Motor neuron (in vitro differentiated cells): ENCODE measurements at regions not wholly inside any gene's neighbourhood (a gene's known extent, or its start where the extent isn't known, plus 50 kb on each side); places are given as distances from the start of the nearest gene placed in this dataset.

Experiments used
- ATAC-seq, 8 experiments: fragments of 200-7000 bp; cut with Tn5 transposase; replicated peaks in 6 of 8; 2 replicates each; pipeline ENCODE4 v1.8.0; 2021; ENCODE audit warnings: mild to moderate bottlenecking in 8 of 8, moderate library complexity in 8 of 8
- H3K27ac ChIP-seq, 2 donors: fragments of 250-450 bp; sonication (Bioruptor Pico); 2 replicates each; pipeline ENCODE4 v1.9.0; 2021; ENCODE audit warnings: antibody characterized with exemption in 2 of 2, mild to moderate bottlenecking in 2 of 2, moderate library complexity in 1 of 2
- H3K4me1 ChIP-seq, 2 donors: fragments of 250-450 bp; sonication (Bioruptor Pico); replicated peaks in 1 of 2; 2 replicates each; pipeline ENCODE4 v1.6.1; 2021; ENCODE audit warnings: antibody characterized with exemption in 2 of 2, mild to moderate bottlenecking in 2 of 2, moderate library complexity in 1 of 2
- H3K4me3 ChIP-seq, 5 donors: fragments of 250-450 bp; sonication (Bioruptor Pico); 2 replicates each; pipeline ENCODE4 v1.9.0; 2021; ENCODE audit warnings: antibody characterized with exemption in 5 of 5, mild to moderate bottlenecking in 5 of 5, moderate library complexity in 4 of 5
- whole genome bisulfite sequencing, 10 experiments: fragments of 450-650 bp; shearing (Covaris generic); methylation state at CpG; one replicate each; pipeline ENCODE4 v1.0.0; 2022; 5-methylcytosine and 5-hydroxymethylcytosine counted together
- in situ Hi-C, 9 experiments: fragments of 400-800 bp; cut with MboI; loops; one replicate each; pipeline ENCODE4 v1.15.0; 2021; ENCODE audit warnings: low sequenced_read_pairs in 9 of 9, low pct_unique_long_range_greater_than_20kb in 2 of 9; ENCODE audit not compliant: unreplicated experiment in 9 of 9

GRCh38 chr16:48833461-48833860 is 223.5 kb upstream of the N4BP1 start:
- in situ Hi-C loops = no loop called here
- 0 to 82% (median 34%) methylated on average over 1 to 2 of the region's 2 CpGs; no CpG with 5 or more reads in 2 of the 10 experiments for WGBS, 10 experiments
- ATAC-seq = no peak

DNA sequence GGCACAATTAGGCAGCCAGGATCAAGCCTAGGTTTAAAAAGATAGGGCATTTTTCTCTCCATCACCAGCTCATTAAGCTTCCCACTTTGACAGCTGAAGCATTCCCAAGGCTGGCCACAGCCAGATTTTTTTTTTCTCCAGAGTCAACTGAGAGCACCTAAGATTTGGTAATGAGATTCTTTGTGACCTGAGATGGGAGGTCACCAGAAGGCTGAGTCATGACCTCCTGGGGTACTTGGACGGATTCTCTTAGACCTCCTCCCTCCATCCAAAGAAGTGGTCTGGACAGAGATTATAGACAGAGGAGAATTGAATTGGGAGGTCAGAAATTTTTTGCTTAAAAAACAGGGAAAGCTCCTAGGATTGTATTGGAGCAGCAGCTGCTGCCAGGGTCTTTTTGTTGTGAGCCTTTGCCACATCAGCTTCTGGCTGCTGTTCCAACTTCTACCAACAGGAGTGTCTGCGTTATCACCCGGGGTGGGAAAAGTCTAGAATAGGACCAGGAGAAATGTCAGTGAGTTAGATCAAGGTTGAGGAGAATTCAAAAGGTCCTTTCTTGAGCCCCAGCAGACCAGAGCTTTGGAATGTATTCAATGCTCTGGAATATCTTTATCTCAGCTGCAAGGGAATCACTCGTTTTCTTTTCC is 221.2 kb upstream of the N4BP1 start:
- in situ Hi-C loops = no loop called here
- 0 to 30% (median 12%) methylated on average over 1 to 4 of the region's 4 CpGs; no CpG with 5 or more reads in 2 of the 10 experiments for WGBS, 10 experiments
- no peak overlapping the region for H3K27ac ChIP-seq
- peaks cover 11 to 25% of the 10 kb centered on the region in 2 donors for H3K4me1 ChIP-seq
- ATAC-seq = peak in 1 of 8 experiments; percentile 23
- no peak overlapping the region for H3K4me3 ChIP-seq

More at GRCh38 chr16:48833461-48833860, 223.5 kb upstream of the N4BP1 start:
- Histone ChIP-seq H3K4me3 (no peak overlapping the region), H3K4me1 (peaks cover 11 to 30% of the 10 kb centered on the region in 2 donors), H3K27ac (no peak overlapping the region)

GRCh38 chr16:48829336-48830310 is 219.6 kb upstream of the N4BP1 start:
- ATAC-seq = peak in 5 of 8 experiments; percentile 55 to 92 (median 75)
- Histone ChIP-seq H3K4me3 (no peak overlapping the region), H3K4me1 (peaks cover 11 to 25% of the 10 kb centered on the region in 2 donors), H3K27ac (no peak overlapping the region)
- in situ Hi-C loops = no loop called here
- WGBS, 10 experiments = 20 to 93% (median 58%) methylated on average over 1 to 9 of the region's 12 CpGs

DNA sequence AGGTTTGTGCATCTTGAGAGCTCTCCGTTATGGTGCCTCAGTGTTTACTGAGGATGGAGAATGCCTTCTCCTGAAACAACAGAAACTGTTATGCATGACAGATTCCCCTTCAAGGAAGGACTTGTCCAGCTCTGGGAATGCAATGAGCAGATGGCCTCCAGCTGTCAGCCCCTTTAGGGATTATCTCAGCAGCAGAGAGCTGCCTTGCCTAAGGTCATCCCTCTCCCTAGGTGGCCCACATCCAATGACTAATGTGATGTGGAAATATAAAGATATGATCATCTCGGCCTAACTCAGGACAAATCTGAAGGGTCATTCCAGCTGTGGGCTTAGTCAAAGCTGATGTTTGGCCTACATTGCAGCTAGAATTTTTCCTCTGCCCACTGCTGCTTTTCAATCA is 214.3 kb upstream of the N4BP1 start:
- in situ Hi-C loops = no loop called here
- WGBS, 10 experiments = 0 to 77% (median 68%) methylated on average over 1 to 2 of the region's 2 CpGs; no CpG with 5 or more reads in 4 of the 10 experiments

GRCh38 chr16:48822431-48822830 is 212.5 kb upstream of the N4BP1 start:
- H3K27ac ChIP-seq = no peak overlapping the region
- 6 to 88% (median 68%) methylated on average over 1 to 5 of the region's 5 CpGs for WGBS, 10 experiments
- H3K4me1 ChIP-seq = no peaks in the 10 kb centered on the region
- ATAC-seq = no peak
- in situ Hi-C loops = no loop called here
- H3K4me3 ChIP-seq = no peak overlapping the region

More for the DNA sequence above, 214.3 kb upstream of the N4BP1 start:
- no peak overlapping the region for H3K4me3 ChIP-seq
- H3K27ac ChIP-seq = no peak overlapping the region
- peaks cover 4 to 7% of the 10 kb centered on the region in 2 donors for H3K4me1 ChIP-seq
- peak in 3 of 8 experiments; percentile 20 to 74 (median 27) for ATAC-seq

DNA sequence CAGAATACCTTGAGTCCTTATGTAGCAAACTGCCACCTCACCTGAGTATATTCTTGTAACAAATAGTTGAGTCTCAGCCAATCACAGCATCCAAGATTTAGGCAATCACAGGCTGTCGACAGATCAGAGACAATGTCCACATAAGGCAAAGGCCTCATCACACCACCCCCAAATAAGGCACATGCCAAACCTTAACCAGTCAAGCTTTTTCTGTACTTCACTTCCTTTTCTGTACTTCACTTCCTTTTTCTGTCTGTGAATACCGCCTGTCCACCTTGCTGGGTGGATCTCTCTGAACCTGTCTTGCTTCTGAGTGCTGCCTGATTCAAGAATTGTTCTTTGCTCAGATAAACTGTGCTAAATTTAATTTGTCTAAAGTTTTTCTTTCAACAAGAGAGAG is 210.4 kb upstream of the N4BP1 start:
- in situ Hi-C loops = no loop called here
- H3K27ac ChIP-seq = no peak overlapping the region
- no peaks in the 10 kb centered on the region for H3K4me1 ChIP-seq
- WGBS, 10 experiments = 0 to 93% (median 63%) methylated on average over 1 to 2 of the region's 2 CpGs; no CpG with 5 or more reads in 3 of the 10 experiments
- ATAC-seq = no peak
- no peak overlapping the region for H3K4me3 ChIP-seq

- Histone ChIP-seq H3K27ac (no peak overlapping the region), H3K4me1 (no peaks in the 10 kb centered on the region), H3K4me3 (no peak overlapping the region)
- in situ Hi-C loops = no loop called here
- WGBS, 10 experiments = 0 to 100% (median 67%) methylated on average over 1 to 6 of the region's 6 CpGs; no CpG with 5 or more reads in 1 of the 10 experiments
- ATAC-seq = no peak
These were observed 208.3 kb upstream of the N4BP1 start for GRCh38 chr16:48818257-48818656.

GRCh38 chr16:48817032-48817431 is 207.1 kb upstream of the N4BP1 start:
- H3K4me3 ChIP-seq = no peak overlapping the region
- WGBS, 10 experiments = 7 to 100% (median 81%) methylated on average over 1 to 6 of the region's 7 CpGs; no CpG with 5 or more reads in 4 of the 10 experiments
- H3K4me1 ChIP-seq = peaks cover 0 to 7% of the 10 kb centered on the region in 2 donors
- in situ Hi-C loops = no loop called here
- no peak for ATAC-seq
- no peak overlapping the region for H3K27ac ChIP-seq

- in situ Hi-C loops = no loop called here
- ATAC-seq = no peak
- Histone ChIP-seq H3K4me1 (peaks cover 3 to 13% of the 10 kb centered on the region in 2 donors), H3K4me3 (no peak overlapping the region), H3K27ac (no peak overlapping the region)
These were observed 206.4 kb upstream of the N4BP1 start for GRCh38 chr16:48816393-48816792.

- ATAC-seq = no peak
- Histone ChIP-seq H3K4me3 (no peak overlapping the region), H3K4me1 (peaks cover 3 to 24% of the 10 kb centered on the region in 2 donors), H3K27ac (no peak overlapping the region)
- in situ Hi-C loops = no loop called here
- WGBS, 10 experiments = 0 to 100% (median 50%) methylated on average over 1 to 5 of the region's 8 CpGs; no CpG with 5 or more reads in 4 of the 10 experiments
These were observed 205.0 kb upstream of the N4BP1 start for GRCh38 chr16:48814994-48815393.

- ATAC-seq = no peak
- Histone ChIP-seq H3K4me3 (no peak overlapping the region), H3K4me1 (peaks cover 3 to 24% of the 10 kb centered on the region in 2 donors), H3K27ac (no peak overlapping the region)
- in situ Hi-C loops = no loop called here
These were observed 203.5 kb upstream of the N4BP1 start for GRCh38 chr16:48813485-48813884.

- WGBS, 10 experiments = 0 to 80% (median 51%) methylated on average over 1 to 4 of the region's 4 CpGs; no CpG with 5 or more reads in 2 of the 10 experiments
- Histone ChIP-seq H3K4me3 (no peak overlapping the region), H3K27ac (no peak overlapping the region), H3K4me1 (peaks cover 3 to 24% of the 10 kb centered on the region in 2 donors)
- in situ Hi-C loops = no loop called here
- ATAC-seq = peak in 4 of 8 experiments; percentile 27 to 68 (median 55)
These were observed 202.9 kb upstream of the N4BP1 start for GRCh38 chr16:48812856-48813255.

DNA sequence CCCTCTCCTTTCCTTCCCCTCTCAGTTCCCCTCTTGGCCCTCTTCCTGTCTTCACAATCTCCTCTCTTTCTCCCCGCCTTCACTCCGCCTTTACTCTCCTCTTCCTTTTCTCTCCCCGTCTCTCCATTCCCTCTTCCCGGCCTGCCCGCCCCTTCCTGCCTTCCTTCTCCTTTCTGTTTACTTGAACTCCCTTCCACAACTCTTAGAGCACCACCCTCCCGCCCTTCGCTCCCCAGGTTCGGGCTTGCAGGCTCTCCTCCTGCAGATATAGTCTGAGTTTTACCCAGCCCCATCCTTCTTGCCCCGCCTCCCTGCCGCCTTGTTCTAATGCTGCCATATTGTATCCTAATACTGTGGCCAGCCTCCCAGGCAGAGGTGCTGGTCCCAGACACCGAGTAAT is 201.5 kb upstream of the N4BP1 start:
- no peak overlapping the region for H3K27ac ChIP-seq
- no peak for ATAC-seq
- no peak overlapping the region for H3K4me3 ChIP-seq
- peaks cover 3 to 24% of the 10 kb centered on the region in 2 donors for H3K4me1 ChIP-seq
- 2 to 90% (median 32%) methylated on average over 2 to 10 of the region's 11 CpGs; no CpG with 5 or more reads in 3 of the 10 experiments for WGBS, 10 experiments
- in situ Hi-C loops = no loop called here
